Endothelial cell of umbilical vein (primary cell): ENCODE measurements at regions not wholly inside any gene's neighbourhood (a gene's known extent, or its start where the extent isn't known, plus 50 kb on each side); places are given as distances from the start of the nearest gene placed in this dataset.

Experiments
- BruUV-seq: library from RNA; stranded (reverse); fragments of 400-500 nt; replicated peaks from 2 replicates; lab custom pipeline; 2021; lab: Mats Ljungman, UMichigan
- CTCF ChIA-PET: fragments of 300-600, 350-600 bp; sonication (Branson Sonifier 250); formaldehyde crosslinking; loops from one replicate; lab custom pipeline; 2021; ENCODE audit warnings: antibody characterized with exemption, inconsistent platforms; lab: Charles Lee
- POLR2A ChIA-PET: fragments of 300-600, 350-600 bp; sonication (Branson Sonifier 250); formaldehyde crosslinking; loops from one replicate; lab custom pipeline; 2021; ENCODE audit warnings: antibody characterized with exemption, inconsistent platforms; lab: Charles Lee
- DNase-seq: peaks from one replicate; pipeline ENCODE4 v3.0.0-alpha.2; 2011; ENCODE audit warnings: low read depth, low spot score
- FAIRE-seq: peaks from 2 replicates; lab custom pipeline; 2011; peaks lifted over from hg19 to GRCh38; lab: Jason Lieb, UNC
- H2AFZ ChIP-seq: 2 replicates; pipeline ENCODE4 v1.6.0; 2012; ENCODE audit warnings: low read depth, low read length, control low read depth, inconsistent platforms
- H3K27ac ChIP-seq: 2 replicates; pipeline ENCODE4 v1.5.1; 2011; ENCODE audit warnings: low read depth, mild to moderate bottlenecking, control low read depth, low read length, moderate library complexity; ENCODE audit not compliant: insufficient read depth
- H3K27me3 ChIP-seq, 2 experiments: 2 replicates each; pipeline versions ENCODE4 v1.6.0 to v1.6.1; 2011; ENCODE audit warnings: low read length in 2 of 2, mixed read lengths in 1 of 2; ENCODE audit not compliant: control insufficient read depth in 2 of 2, insufficient read depth in 2 of 2
- H3K36me3 ChIP-seq, 2 experiments: 2 replicates in 1 of 2; 3 replicates in 1 of 2; pipeline ENCODE4 v1.5.1; 2011; ENCODE audit warnings: low read length in 2 of 2, mild to moderate bottlenecking in 1 of 2, moderate library complexity in 1 of 2; ENCODE audit not compliant: control insufficient read depth in 2 of 2, insufficient read depth in 2 of 2; ENCODE audit errors: extremely low read depth in 1 of 2
- H3K4me1 ChIP-seq: 3 replicates; pipeline ENCODE4 v1.5.1; 2011; ENCODE audit warnings: mild to moderate bottlenecking, low read length; ENCODE audit not compliant: control insufficient read depth, insufficient read depth; ENCODE audit errors: extremely low read depth
- H3K4me2 ChIP-seq: 2 replicates; pipeline ENCODE4 v1.6.1; 2011; ENCODE audit warnings: low read length, control low read depth, mixed read lengths; ENCODE audit not compliant: insufficient read depth
- H3K4me3 ChIP-seq, 3 experiments: fragments of 200-600 bp in 1 of 3; sonication (generic), shearing (Covaris generic) in 1 of 3; replicated peaks in 1 of 3; 2 replicates each; pipeline ENCODE4 v1.5.1; 2011 to 2016; ENCODE audit warnings: control low read depth in 3 of 3, low read length in 3 of 3, mild to moderate bottlenecking in 2 of 3, inconsistent platforms in 1 of 3, low read depth in 1 of 3, moderate library complexity in 1 of 3; ENCODE audit not compliant: insufficient read depth in 1 of 3
- H3K79me2 ChIP-seq: 2 replicates; pipeline ENCODE4 v1.6.0; 2012; ENCODE audit warnings: low read length, inconsistent platforms; ENCODE audit not compliant: control insufficient read depth, insufficient read depth
- H3K9ac ChIP-seq: replicated peaks from 2 replicates; pipeline ENCODE3; 2011; ENCODE audit warnings: low read length, control low read depth; ENCODE audit not compliant: insufficient read depth; ENCODE audit errors: extremely low read depth
- H3K9me1 ChIP-seq: replicated peaks from 3 replicates; pipeline ENCODE4 v1.6.0; 2011; ENCODE audit warnings: mild to moderate bottlenecking, low read length; ENCODE audit not compliant: control insufficient read depth, insufficient read depth; ENCODE audit errors: extremely low read depth
- H3K9me3 ChIP-seq: replicated peaks from 2 replicates; pipeline ENCODE4 v1.5.1; 2012; ENCODE audit warnings: low read length, inconsistent platforms; ENCODE audit not compliant: control insufficient read depth, insufficient read depth
- H4K20me1 ChIP-seq: replicated peaks from 2 replicates; pipeline ENCODE3; 2011; ENCODE audit warnings: mild to moderate bottlenecking, low read length; ENCODE audit not compliant: control insufficient read depth, insufficient read depth; ENCODE audit errors: extremely low read depth
- CTCF ChIP-seq, 2 donors: IDR thresholded peaks; 1 replicate in 1 of 2; 2 replicates in 1 of 2; pipeline ENCODE4 v1.5.1; 2011; ENCODE audit warnings: low read length in 2 of 2, mild to moderate bottlenecking in 2 of 2, moderate library complexity in 2 of 2, control low read depth in 1 of 2, inconsistent platforms in 1 of 2, low read depth in 1 of 2; ENCODE audit not compliant: insufficient read depth in 1 of 2; ENCODE audit errors: extremely low read depth in 1 of 2
- EZH2 ChIP-seq: IDR thresholded peaks from 2 replicates; pipeline ENCODE4 v1.6.1; 2012; ENCODE audit warnings: borderline replicate concordance, low read depth, mild to moderate bottlenecking, moderate library complexity, low read length, inconsistent platforms; ENCODE audit not compliant: severe bottlenecking
- FOS ChIP-seq: IDR thresholded peaks from 2 replicates; pipeline ENCODE4 v1.6.1; 2011; ENCODE audit warnings: mild to moderate bottlenecking, low read length, moderate library complexity, borderline replicate concordance; ENCODE audit not compliant: insufficient read depth
- GATA2 ChIP-seq: IDR thresholded peaks from 2 replicates; pipeline ENCODE4 v1.7.0; 2011; ENCODE audit warnings: low read depth, mild to moderate bottlenecking, moderate library complexity, mixed read lengths, low read length; ENCODE audit not compliant: insufficient read length, insufficient read depth
- JUN ChIP-seq: IDR thresholded peaks from 2 replicates; pipeline ENCODE4 v1.6.1; 2011; ENCODE audit warnings: borderline replicate concordance, low read depth; ENCODE audit not compliant: insufficient read length, insufficient read depth
- MYC ChIP-seq: IDR thresholded peaks from one replicate; pipeline ENCODE4 v1.6.1; 2011; ENCODE audit warnings: mild to moderate bottlenecking, low read depth, low read length
- POLR2A ChIP-seq: IDR thresholded peaks from 2 replicates; pipeline ENCODE4 v1.6.1; 2012; ENCODE audit warnings: low read depth, mild to moderate bottlenecking, control low read depth, low read length
- POLR2AphosphoS5 ChIP-seq: IDR thresholded peaks from 2 replicates; pipeline ENCODE4 v1.6.1; 2012; ENCODE audit warnings: low read depth, mild to moderate bottlenecking, control low read depth, low read length, moderate library complexity; ENCODE audit not compliant: insufficient read depth
- dilution Hi-C: fragments of 300-500 bp; cut with MboI; formaldehyde crosslinking; loops from one replicate; pipeline ENCODE4 v1.15.0; 2019; ENCODE audit warnings: low sequenced_read_pairs; ENCODE audit not compliant: extremely low pct_ligation_motif_present
- intact Hi-C: fragments of 100-400 bp; cut with micrococcal nuclease; formaldehyde crosslinking; loops from one replicate; pipeline ENCODE4 v1.10.0; 2022
- TF ChIP-seq, protein P1 (sequence below): IDR thresholded peaks from 2 replicates; pipeline ENCODE4 v1.6.1; 2011; ENCODE audit not compliant: insufficient read depth, insufficient read length

GRCh38 chr1:55287723-55288122 is 72.6 kb upstream of the USP24 start:
- dilution Hi-C loops (no loop called here), intact Hi-C loops (loop anchor here (1.0 to 10.0 kb wide), 3 partner anchors 23 to 1535 kb away; no protein-coding TSS in a partner anchor)
- CTCF ChIA-PET, result interaction anchor here (1.2 to 8.4 kb wide), 4 partner anchors 49 to 1297 kb away, joined by 3 to 192 read pairs (median 58); no protein-coding TSS in a partner anchor
- H3K36me3 ChIP-seq, result no peaks in the 10 kb centered on the region
- H3K4me2 ChIP-seq, result no peak overlapping the region
- no peaks in the 10 kb centered on the region for H4K20me1 ChIP-seq
- H3K9ac ChIP-seq, result no peak overlapping the region
- no peaks in the 10 kb centered on the region for H3K9me3 ChIP-seq
- no peak for FAIRE-seq
- no peak overlapping the region for H3K27ac ChIP-seq
- H3K4me1 ChIP-seq, result peaks cover 12% of the 10 kb centered on the region
- no peaks in the 10 kb centered on the region for H3K9me1 ChIP-seq
- BruUV-seq, result no TSS peak
- no peaks in the 10 kb centered on the region for H3K27me3 ChIP-seq
- H3K4me3 ChIP-seq, result no peak overlapping the region
- no peaks in the 10 kb centered on the region for H3K79me2 ChIP-seq
- no peak for TF ChIP-seq CTCF (IDR thresholded peaks at IDR 0.05; ENCODE audit: extremely low read depth in 1 of 2, insufficient read depth in 1 of 2, low read depth in 1 of 2, low read length in 2 of 2)
- TF ChIP-seq, protein P1, sequence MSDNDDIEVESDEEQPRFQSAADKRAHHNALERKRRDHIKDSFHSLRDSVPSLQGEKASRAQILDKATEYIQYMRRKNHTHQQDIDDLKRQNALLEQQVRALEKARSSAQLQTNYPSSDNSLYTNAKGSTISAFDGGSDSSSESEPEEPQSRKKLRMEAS, result no peak
- no peak for TF ChIP-seq JUN
- no peak for TF ChIP-seq MYC
- TF ChIP-seq GATA2, result no peak
- no peak for TF ChIP-seq POLR2AphosphoS5
- no peak for TF ChIP-seq FOS
- no peak for TF ChIP-seq POLR2A
- no peak for TF ChIP-seq EZH2
- no peak for DNase-seq
- H2AFZ ChIP-seq, result no peak overlapping the region
- POLR2A ChIA-PET, result no interaction called here
